Tibial nerve (tissue), 4 donors: ENCODE measurements at regions not wholly inside any gene's neighbourhood (a gene's known extent, or its start where the extent isn't known, plus 50 kb on each side); places are given as distances from the start of the nearest gene placed in this dataset.

Source experiments
- EP300 ChIP-seq, 2 donors: sonication (generic); formaldehyde crosslinking; IDR thresholded peaks; one replicate each; pipeline ENCODE4 v1.6.1; 2017; ENCODE audit warnings: antibody characterized with exemption in 2 of 2, mild to moderate bottlenecking in 1 of 2
- POLR2A ChIP-seq, 2 donors: fragments of 450-650 bp; IDR thresholded peaks; one replicate each; pipeline ENCODE4 v1.6.1; 2017; ENCODE audit warnings: antibody characterized with exemption in 2 of 2, mild to moderate bottlenecking in 2 of 2, moderate library complexity in 2 of 2
- TF ChIP-seq, protein P1 (sequence below), 5 experiments: fragments of 200-600 bp in 3 of 5; fragments of 450-650 bp in 2 of 5; sonication (generic) in 3 of 5; IDR thresholded peaks; one replicate each; pipeline ENCODE4 v1.5.1; 2016 to 2019; ENCODE audit warnings: antibody characterized with exemption in 5 of 5, mild to moderate bottlenecking in 3 of 5, moderate library complexity in 2 of 5

DNA sequence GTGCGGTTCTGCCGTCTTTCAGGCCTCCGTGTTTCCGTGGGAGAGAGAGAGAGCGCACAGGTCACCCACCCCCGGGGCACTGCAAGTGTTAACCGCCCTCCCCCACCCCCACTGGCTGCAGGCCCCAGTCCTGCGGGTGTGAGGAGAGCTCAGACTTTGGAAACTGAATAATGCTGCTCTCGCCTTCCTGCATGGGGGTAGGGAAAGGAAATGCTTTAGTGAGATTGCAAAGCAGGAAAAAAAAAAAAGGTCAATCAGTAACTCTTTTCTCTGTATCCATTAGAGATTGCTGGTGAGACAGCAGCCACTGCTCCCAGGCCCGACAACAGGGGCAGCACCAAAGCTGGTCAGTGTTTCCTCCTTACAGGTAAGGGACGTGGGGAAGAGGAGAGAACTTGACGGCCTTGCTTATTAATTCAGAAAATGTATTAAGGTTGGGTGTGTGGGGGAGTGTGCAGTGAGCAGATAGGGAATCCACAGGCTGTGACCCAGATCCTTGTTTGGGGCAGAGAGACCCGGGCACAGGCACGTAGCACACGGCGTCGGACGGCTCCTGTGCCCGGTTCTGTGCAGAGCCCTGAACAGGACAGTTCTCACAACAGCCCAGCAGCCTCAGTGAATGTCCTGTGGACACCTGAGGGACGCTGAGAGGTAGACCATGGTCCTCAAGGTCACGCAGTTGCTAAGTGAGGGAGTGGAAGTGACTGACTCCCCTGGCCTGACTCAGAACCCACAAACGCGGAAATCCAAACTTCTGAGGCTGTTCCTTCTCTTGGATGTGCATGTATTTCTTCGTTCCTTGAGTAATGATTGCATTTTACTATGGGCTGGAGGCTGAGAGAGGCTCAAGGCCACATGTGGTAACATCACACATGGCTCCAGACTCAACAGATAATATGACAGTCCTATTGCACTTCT lies 156.5 kb downstream of the FOXL1 start:
- TF ChIP-seq, protein P1, sequence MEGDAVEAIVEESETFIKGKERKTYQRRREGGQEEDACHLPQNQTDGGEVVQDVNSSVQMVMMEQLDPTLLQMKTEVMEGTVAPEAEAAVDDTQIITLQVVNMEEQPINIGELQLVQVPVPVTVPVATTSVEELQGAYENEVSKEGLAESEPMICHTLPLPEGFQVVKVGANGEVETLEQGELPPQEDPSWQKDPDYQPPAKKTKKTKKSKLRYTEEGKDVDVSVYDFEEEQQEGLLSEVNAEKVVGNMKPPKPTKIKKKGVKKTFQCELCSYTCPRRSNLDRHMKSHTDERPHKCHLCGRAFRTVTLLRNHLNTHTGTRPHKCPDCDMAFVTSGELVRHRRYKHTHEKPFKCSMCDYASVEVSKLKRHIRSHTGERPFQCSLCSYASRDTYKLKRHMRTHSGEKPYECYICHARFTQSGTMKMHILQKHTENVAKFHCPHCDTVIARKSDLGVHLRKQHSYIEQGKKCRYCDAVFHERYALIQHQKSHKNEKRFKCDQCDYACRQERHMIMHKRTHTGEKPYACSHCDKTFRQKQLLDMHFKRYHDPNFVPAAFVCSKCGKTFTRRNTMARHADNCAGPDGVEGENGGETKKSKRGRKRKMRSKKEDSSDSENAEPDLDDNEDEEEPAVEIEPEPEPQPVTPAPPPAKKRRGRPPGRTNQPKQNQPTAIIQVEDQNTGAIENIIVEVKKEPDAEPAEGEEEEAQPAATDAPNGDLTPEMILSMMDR (IDR thresholded peaks at IDR 0.05), result no peak
- TF ChIP-seq POLR2A (IDR thresholded peaks at IDR 0.05) (no peak), EP300 (IDR thresholded peaks at IDR 0.05) (no peak)
